ENCODE measurements at regions not wholly inside any gene's neighbourhood (a gene's known extent, or its start where the extent isn't known, plus 50 kb on each side); places are given as distances from the start of the nearest gene placed in this dataset.

- TF ChIP-seq EZH2phosphoT487 (IDR thresholded peaks at IDR 0.05; ENCODE audit: borderline replicate concordance, low read depth, low read length), result no peak
- no peak for TF ChIP-seq CTCF (conservative IDR thresholded peaks at IDR 0.05; ENCODE audit: low read length)
These were observed 347.2 kb upstream of the TNP1 start for GRCh38 chr2:217206907-217207698.
